ENCODE measurements at regions not wholly inside any gene's neighbourhood (a gene's known extent, or its start where the extent isn't known, plus 50 kb on each side); places are given as distances from the start of the nearest gene placed in this dataset.
A peak's percentile ranks its signal among the peaks of the same experiment; 100 is the strongest.
"Not testable (repeated sequence)": the region's sequence is repeated elsewhere in the genome, so short reads cannot be mapped to it uniquely, and the experiment has no call there.

GRCh38 chr2:7749895-7750559, 832.8 kb downstream of the RNF144A start:
- DNase-seq (ENCODE audit: low spot score), result peak; percentile 26

- peak; percentile 98 for DNase-seq (ENCODE audit: low spot score)
Measured at GRCh38 chr2:7752291-7752690, 835.1 kb downstream of the RNF144A start.

- no peak for DNase-seq (ENCODE audit: low spot score)
Measured at GRCh38 chr2:7753777-7754176, 836.6 kb downstream of the RNF144A start.

GRCh38 chr2:7755879-7756278, 838.7 kb downstream of the RNF144A start:
- no peak for DNase-seq (ENCODE audit: low spot score)

GRCh38 chr2:7758073-7758759, 841.0 kb downstream of the RNF144A start:
- DNase-seq (ENCODE audit: low spot score), result no peak

GRCh38 chr2:7759898-7760297, 842.7 kb downstream of the RNF144A start:
- no peak for DNase-seq (ENCODE audit: low spot score)

- not testable (repeated sequence) for DNase-seq (ENCODE audit: low spot score)
Measured at GRCh38 chr2:7763418-7763817, 846.2 kb downstream of the RNF144A start.

GRCh38 chr2:7765236-7765635, 848.0 kb downstream of the RNF144A start:
- no peak for DNase-seq (ENCODE audit: low spot score)

- no peak for DNase-seq (ENCODE audit: low spot score)
Measured at GRCh38 chr2:7766088-7766722, 849.0 kb downstream of the RNF144A start.

GRCh38 chr2:7766978-7767565, 849.9 kb downstream of the RNF144A start:
- no peak for DNase-seq (ENCODE audit: low spot score)

- DNase-seq (ENCODE audit: low spot score), result no peak
Measured at GRCh38 chr2:7767902-7768301, 850.7 kb downstream of the RNF144A start.

- DNase-seq (ENCODE audit: low spot score), result no peak
Measured at GRCh38 chr2:7771781-7772180, 854.6 kb downstream of the RNF144A start.

- no peak for DNase-seq (ENCODE audit: low spot score)
Measured at GRCh38 chr2:7773362-7774360, 856.4 kb downstream of the RNF144A start.

- DNase-seq (ENCODE audit: low spot score), result no peak
Measured at GRCh38 chr2:7774481-7774880, 857.3 kb downstream of the RNF144A start.

GRCh38 chr2:7777668-7778067, 860.5 kb downstream of the RNF144A start:
- DNase-seq (ENCODE audit: low spot score), result peak; percentile 40

- no peak for DNase-seq (ENCODE audit: low spot score)
Measured at GRCh38 chr2:7780321-7780720, 863.1 kb downstream of the RNF144A start.

GRCh38 chr2:7785700-7786099, 868.5 kb downstream of the RNF144A start:
- no peak for DNase-seq (ENCODE audit: low spot score)

GRCh38 chr2:7788736-7789135, 871.5 kb downstream of the RNF144A start:
- DNase-seq (ENCODE audit: low spot score), result no peak

GRCh38 chr2:7792031-7792651, 874.9 kb downstream of the RNF144A start:
- DNase-seq (ENCODE audit: low spot score), result no peak

GRCh38 chr2:7795778-7796563, 878.8 kb downstream of the RNF144A start:
- DNase-seq (ENCODE audit: low spot score), result no peak

Data from SK-N-DZ (cell line).